Prostate gland (tissue), 2 donors: ENCODE measurements at regions not wholly inside any gene's neighbourhood (a gene's known extent, or its start where the extent isn't known, plus 50 kb on each side); places are given as distances from the start of the nearest gene placed in this dataset.

Source experiments
- DNase-seq: peaks from one replicate; pipeline ENCODE4 v3.0.0-alpha.2; 2019; ENCODE audit warnings: low spot score
- H3K27ac ChIP-seq, 2 donors: fragments of 200-600 bp; sonication (generic); 2 replicates each; pipeline ENCODE4 v1.5.1; 2017 to 2019
- H3K27me3 ChIP-seq: fragments of 200-600 bp; sonication (generic); replicated peaks from 2 replicates; pipeline ENCODE4 v1.5.1; 2019; ENCODE audit not compliant: insufficient read depth
- H3K36me3 ChIP-seq, 2 donors: fragments of 200-600 bp; sonication (generic); 1 replicate in 1 of 2; 2 replicates in 1 of 2; pipeline versions ENCODE4 v1.5.1 to v1.8.1; 2017 to 2019
- H3K4me1 ChIP-seq: fragments of 200-600 bp; sonication (generic); replicated peaks from 2 replicates; pipeline ENCODE4 v1.5.1; 2019
- H3K4me3 ChIP-seq, 2 donors: fragments of 200-600 bp; sonication (generic); 2 replicates each; pipeline ENCODE4 v1.5.1; 2017 to 2019
- H3K9me3 ChIP-seq: fragments of 200-600 bp; sonication (generic); 2 replicates; pipeline ENCODE4 v1.5.1; 2017
- CTCF ChIP-seq, 4 experiments: fragments of 200-600 bp in 2 of 4; fragments of 450-650 bp in 2 of 4; sonication (generic) in 2 of 4; IDR thresholded peaks; 1 replicate in 3 of 4; 2 replicates in 1 of 4; pipeline ENCODE4 v1.5.1; 2016 to 2019; ENCODE audit warnings: antibody characterized with exemption in 4 of 4, mild to moderate bottlenecking in 2 of 4, moderate library complexity in 2 of 4
- POLR2A ChIP-seq: fragments of 450-650 bp; IDR thresholded peaks from one replicate; pipeline ENCODE4 v1.6.1; 2016; ENCODE audit warnings: antibody characterized with exemption, mild to moderate bottlenecking
- POLR2AphosphoS5 ChIP-seq: sonication (generic); formaldehyde crosslinking; IDR thresholded peaks from one replicate; pipeline ENCODE4 v1.6.1; 2017; ENCODE audit warnings: antibody characterized with exemption
- WGBS: methylation state at CpG from one replicate; pipeline ENCODE4 v1.1.5; 2018; 5-methylcytosine and 5-hydroxymethylcytosine counted together
- intact Hi-C: fragments of 100-400 bp; cut with DNase I; formaldehyde crosslinking; loops from one replicate; pipeline ENCODE4 v1.14.2; 2022

DNA sequence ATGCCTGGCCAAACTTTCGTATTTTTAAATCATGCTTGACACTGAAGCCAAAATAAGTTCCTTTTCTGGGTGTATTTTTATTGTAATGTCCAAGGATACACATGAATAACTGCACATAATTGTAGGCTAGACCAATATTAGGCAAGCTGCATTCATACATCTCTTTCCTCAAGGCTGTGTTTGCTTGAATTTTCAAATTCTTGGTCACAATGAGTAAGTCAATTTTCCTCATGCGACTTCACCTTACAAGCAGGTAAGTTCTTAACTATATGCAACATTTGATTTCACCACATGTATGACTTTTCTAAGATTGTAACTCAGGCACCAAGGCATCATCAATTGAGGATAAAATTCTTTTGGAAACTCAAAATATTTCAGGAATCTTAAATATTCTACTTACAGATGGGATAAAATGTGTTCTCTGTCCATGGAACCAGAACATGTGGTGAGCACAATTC lies 112.4 kb upstream of the ZNF217 start:
- H3K4me1 ChIP-seq, result no peaks in the 10 kb centered on the region
- H3K27me3 ChIP-seq, result no peaks in the 10 kb centered on the region
- H3K27ac ChIP-seq, result no peak overlapping the region
- H3K36me3 ChIP-seq, result no peaks in the 10 kb centered on the region
- TF ChIP-seq POLR2A (no peak), POLR2AphosphoS5 (no peak), CTCF (IDR thresholded peaks at IDR 0.05) (no peak)
- intact Hi-C loops, result no loop called here
- WGBS, result 87% methylated on average over 2 of the region's 2 CpGs
- H3K4me3 ChIP-seq, result no peak overlapping the region
- no peak for DNase-seq
- H3K9me3 ChIP-seq, result no peaks in the 10 kb centered on the region

DNA sequence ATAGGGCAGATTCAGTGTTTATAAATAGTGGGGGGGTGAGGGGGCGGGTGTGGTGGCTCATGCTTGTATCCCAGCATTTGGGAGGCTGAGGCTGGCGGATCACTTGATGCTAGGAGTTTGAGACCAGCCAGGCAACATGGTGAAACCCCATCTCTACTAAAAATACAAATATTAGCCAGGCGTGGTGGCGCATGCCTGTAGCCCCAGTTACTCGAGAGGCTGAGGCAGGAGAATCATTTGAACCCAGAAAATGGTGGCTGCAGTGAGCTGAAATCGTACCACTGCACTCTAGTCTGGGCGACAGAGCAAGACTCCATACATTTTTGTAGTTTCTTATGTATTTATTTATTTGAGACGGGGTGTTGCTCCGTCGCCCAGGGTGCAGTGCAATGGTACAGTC lies 109.0 kb upstream of the ZNF217 start:
- Histone ChIP-seq H3K27me3 (no peaks in the 10 kb centered on the region), H3K36me3 (no peaks in the 10 kb centered on the region), H3K4me3 (no peak overlapping the region), H3K4me1 (no peaks in the 10 kb centered on the region), H3K9me3 (no peaks in the 10 kb centered on the region), H3K27ac (no peak overlapping the region)
- TF ChIP-seq POLR2AphosphoS5 (no peak), POLR2A (no peak), CTCF (IDR thresholded peaks at IDR 0.05) (no peak)
- DNase-seq, result no peak
- intact Hi-C loops, result no loop called here
- WGBS, result 99% methylated on average over 10 of the region's 10 CpGs

- H3K4me3 ChIP-seq, result no peak overlapping the region
- intact Hi-C loops, result no loop called here
- no peaks in the 10 kb centered on the region for H3K9me3 ChIP-seq
- H3K27me3 ChIP-seq, result no peaks in the 10 kb centered on the region
- TF ChIP-seq POLR2AphosphoS5, result no peak
- no peak for TF ChIP-seq POLR2A
- TF ChIP-seq CTCF (IDR thresholded peaks at IDR 0.05), result no peak
- H3K4me1 ChIP-seq, result no peaks in the 10 kb centered on the region
- no peak for DNase-seq
- no peaks in the 10 kb centered on the region for H3K36me3 ChIP-seq
- H3K27ac ChIP-seq, result no peak overlapping the region
Observed at GRCh38 chr20:53699906-53700305, 106.3 kb upstream of the ZNF217 start.

- no peak for TF ChIP-seq POLR2AphosphoS5
- no peak for TF ChIP-seq CTCF (IDR thresholded peaks at IDR 0.05)
- TF ChIP-seq POLR2A, result no peak
- no peaks in the 10 kb centered on the region for H3K36me3 ChIP-seq
- H3K27ac ChIP-seq, result no peak overlapping the region
- intact Hi-C loops, result no loop called here
- no peak for DNase-seq
- no peak overlapping the region for H3K4me3 ChIP-seq
- no peaks in the 10 kb centered on the region for H3K27me3 ChIP-seq
- WGBS, result 69% methylated on average over 3 of the region's 3 CpGs
- H3K4me1 ChIP-seq, result no peaks in the 10 kb centered on the region
- H3K9me3 ChIP-seq, result no peaks in the 10 kb centered on the region
Observed at GRCh38 chr20:53699085-53699674, 105.5 kb upstream of the ZNF217 start.

DNA sequence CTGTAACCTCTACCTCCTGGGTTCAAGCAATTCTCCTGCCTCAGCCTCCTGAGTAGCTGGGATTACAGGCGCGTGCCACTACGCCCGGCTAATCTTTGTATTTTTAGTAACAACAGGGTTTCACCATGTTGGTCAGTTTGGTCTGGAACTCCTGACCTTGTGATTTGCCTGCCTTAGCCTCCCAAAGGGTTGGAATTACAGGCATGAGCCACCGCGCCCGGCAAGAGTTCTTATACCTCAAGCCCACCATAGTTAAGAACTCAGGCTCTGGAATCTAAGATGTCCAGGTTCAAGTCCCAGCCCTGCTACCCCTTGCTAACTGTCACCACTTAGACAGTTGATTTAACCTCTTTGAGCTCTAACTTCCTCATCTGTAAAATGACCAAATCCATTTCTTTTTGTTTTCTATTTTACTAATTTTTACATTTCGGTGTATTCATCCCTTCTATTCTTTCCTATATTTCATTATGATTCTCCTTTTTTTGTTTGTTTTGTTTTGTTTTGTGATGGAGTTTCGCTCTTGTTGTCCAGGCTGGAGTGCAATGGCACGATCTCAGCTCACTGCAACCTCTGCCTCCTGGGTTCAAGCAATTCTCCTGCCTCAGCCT lies 104.8 kb upstream of the ZNF217 start:
- no peak for TF ChIP-seq POLR2AphosphoS5
- no peak for TF ChIP-seq POLR2A
- TF ChIP-seq CTCF (IDR thresholded peaks at IDR 0.05), result no peak
- Histone ChIP-seq H3K27me3 (no peaks in the 10 kb centered on the region), H3K4me3 (no peak overlapping the region), H3K4me1 (no peaks in the 10 kb centered on the region), H3K27ac (no peak overlapping the region), H3K36me3 (no peaks in the 10 kb centered on the region), H3K9me3 (no peaks in the 10 kb centered on the region)
- DNase-seq, result no peak
- intact Hi-C loops, result no loop called here
- over 99% methylated on average over 10 of the region's 10 CpGs for WGBS
